ENCODE measurements at regions not wholly inside any gene's neighbourhood (a gene's known extent, or its start where the extent isn't known, plus 50 kb on each side); places are given as distances from the start of the nearest gene placed in this dataset.

DNA sequence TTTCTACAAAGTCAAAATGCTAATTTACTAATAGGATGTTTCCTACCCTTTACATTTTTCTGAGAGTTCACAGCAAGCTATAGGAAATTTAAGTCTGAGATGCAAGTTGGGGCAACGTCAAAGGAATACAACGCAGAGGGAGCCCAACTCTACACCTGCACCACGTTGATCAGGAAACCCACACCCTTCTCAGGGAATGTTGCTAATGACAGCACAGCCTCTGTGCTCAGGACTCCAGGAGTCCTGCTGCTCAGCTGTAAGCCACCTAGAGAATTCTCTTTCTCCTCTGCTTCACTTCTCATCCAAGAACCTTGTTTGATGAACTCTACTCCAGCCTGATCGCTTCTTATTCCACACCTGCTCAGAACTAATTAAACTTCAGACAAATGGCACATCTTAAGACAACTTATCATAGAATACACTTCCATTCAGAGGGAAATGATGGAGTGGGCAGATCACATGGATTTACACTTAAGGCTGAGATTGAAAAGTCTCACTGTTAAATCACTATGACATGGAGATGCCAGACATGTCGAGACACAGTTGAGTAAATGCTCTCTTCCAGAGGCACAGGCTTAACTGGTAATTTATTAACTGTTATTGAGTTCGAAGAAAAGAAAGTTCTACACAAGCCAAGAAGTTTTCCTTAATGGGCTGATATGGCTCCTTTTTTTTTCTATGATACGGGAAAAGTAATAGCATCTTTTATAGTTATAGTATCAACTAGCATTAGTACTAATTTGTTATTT, 811.6 kb upstream of the ARGLU1 start:
- TF ChIP-seq, protein P1, sequence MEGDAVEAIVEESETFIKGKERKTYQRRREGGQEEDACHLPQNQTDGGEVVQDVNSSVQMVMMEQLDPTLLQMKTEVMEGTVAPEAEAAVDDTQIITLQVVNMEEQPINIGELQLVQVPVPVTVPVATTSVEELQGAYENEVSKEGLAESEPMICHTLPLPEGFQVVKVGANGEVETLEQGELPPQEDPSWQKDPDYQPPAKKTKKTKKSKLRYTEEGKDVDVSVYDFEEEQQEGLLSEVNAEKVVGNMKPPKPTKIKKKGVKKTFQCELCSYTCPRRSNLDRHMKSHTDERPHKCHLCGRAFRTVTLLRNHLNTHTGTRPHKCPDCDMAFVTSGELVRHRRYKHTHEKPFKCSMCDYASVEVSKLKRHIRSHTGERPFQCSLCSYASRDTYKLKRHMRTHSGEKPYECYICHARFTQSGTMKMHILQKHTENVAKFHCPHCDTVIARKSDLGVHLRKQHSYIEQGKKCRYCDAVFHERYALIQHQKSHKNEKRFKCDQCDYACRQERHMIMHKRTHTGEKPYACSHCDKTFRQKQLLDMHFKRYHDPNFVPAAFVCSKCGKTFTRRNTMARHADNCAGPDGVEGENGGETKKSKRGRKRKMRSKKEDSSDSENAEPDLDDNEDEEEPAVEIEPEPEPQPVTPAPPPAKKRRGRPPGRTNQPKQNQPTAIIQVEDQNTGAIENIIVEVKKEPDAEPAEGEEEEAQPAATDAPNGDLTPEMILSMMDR (conservative IDR thresholded peaks at IDR 0.05), result no peak
- no peak for TF ChIP-seq EZH2 (IDR thresholded peaks at IDR 0.05; ENCODE audit: low read depth)
